ENCODE measurements at regions not wholly inside any gene's neighbourhood (a gene's known extent, or its start where the extent isn't known, plus 50 kb on each side); places are given as distances from the start of the nearest gene placed in this dataset.

- TF ChIP-seq CTCF (IDR thresholded peaks at IDR 0.05): no peak
- TF ChIP-seq EP300 (IDR thresholded peaks at IDR 0.05): no peak
- no peak for TF ChIP-seq POLR2A (IDR thresholded peaks at IDR 0.05)
- no peak for TF ChIP-seq POLR2AphosphoS5 (IDR thresholded peaks at IDR 0.05)
Observed at GRCh38 chr3:73796382-73796781, 171.6 kb upstream of the PDZRN3 start.

All from upper lobe of left lung (tissue), 4 donors.